ENCODE measurements at regions not wholly inside any gene's neighbourhood (a gene's known extent, or its start where the extent isn't known, plus 50 kb on each side); places are given as distances from the start of the nearest gene placed in this dataset.

- peak; percentile 54 for TF ChIP-seq CTCF (IDR thresholded peaks at IDR 0.05; ENCODE audit: low read depth, low read length)
- no peak overlapping the region for H3K4me3 ChIP-seq
- no peak overlapping the region for H3K27ac ChIP-seq
- DNase-seq (ENCODE audit: low read depth in 1 of 2, low spot score in 1 of 2) = peak; percentile 3 to 50
- no peaks in the 10 kb centered on the region for H3K36me3 ChIP-seq
- H3K9me3 ChIP-seq (ENCODE audit: low read depth) = no peaks in the 10 kb centered on the region
- H3K27me3 ChIP-seq = no peaks in the 10 kb centered on the region
- peaks cover 6% of the 10 kb centered on the region for H3K4me1 ChIP-seq (ENCODE audit: low read depth)
Measured at GRCh38 chr18:52288403-52289004, 51.5 kb upstream of the DCC start.

GRCh38 chr18:52289392-52289791 is 50.6 kb upstream of the DCC start:
- H3K4me1 ChIP-seq (ENCODE audit: low read depth) = peaks cover 1% of the 10 kb centered on the region
- TF ChIP-seq CTCF (IDR thresholded peaks at IDR 0.05; ENCODE audit: low read depth, low read length) = no peak
- H3K4me3 ChIP-seq = no peak overlapping the region
- H3K36me3 ChIP-seq = no peaks in the 10 kb centered on the region
- no peaks in the 10 kb centered on the region for H3K27me3 ChIP-seq
- no peaks in the 10 kb centered on the region for H3K9me3 ChIP-seq (ENCODE audit: low read depth)
- no peak for DNase-seq (ENCODE audit: low read depth in 1 of 2, low spot score in 1 of 2)
- no peak overlapping the region for H3K27ac ChIP-seq
